ENCODE measurements at regions not wholly inside any gene's neighbourhood (a gene's known extent, or its start where the extent isn't known, plus 50 kb on each side); places are given as distances from the start of the nearest gene placed in this dataset.

DNA sequence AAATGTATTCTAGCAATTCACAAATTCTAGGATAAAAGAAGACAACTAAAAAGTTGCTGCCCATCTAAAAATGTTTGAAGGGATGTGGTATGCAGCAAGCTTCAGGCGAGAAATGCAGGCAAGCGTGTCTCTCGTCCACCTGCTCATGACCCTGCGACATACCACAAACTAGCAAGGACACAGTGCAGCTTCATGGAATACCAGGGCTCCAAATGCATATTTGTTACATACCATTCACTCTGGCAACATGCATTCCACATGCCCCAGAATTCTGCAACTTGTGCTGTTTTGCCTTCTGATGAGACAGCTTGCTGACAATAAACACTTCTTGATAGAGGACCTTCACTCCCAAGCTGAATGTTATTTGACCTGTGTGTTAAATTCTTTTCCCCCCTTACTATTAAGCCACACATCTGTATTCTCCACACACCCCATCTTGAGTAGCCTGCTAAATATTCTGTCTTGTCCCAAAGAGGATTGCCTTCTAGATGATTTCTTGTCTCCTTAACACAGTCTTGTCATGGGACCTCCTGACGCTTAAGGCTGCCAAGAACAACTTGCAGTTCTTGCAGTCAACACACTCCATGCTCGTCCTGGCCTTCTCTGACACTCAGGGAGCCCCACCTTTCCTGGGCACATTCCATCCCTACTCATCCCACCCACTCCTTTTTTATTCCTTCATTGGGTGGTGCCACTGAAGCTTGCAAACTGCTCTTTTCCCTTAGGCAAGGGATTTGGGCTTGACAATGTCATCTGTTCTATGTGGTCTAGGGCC is 340.5 kb downstream of the PIK3R1 start:
- TF ChIP-seq, protein P1, sequence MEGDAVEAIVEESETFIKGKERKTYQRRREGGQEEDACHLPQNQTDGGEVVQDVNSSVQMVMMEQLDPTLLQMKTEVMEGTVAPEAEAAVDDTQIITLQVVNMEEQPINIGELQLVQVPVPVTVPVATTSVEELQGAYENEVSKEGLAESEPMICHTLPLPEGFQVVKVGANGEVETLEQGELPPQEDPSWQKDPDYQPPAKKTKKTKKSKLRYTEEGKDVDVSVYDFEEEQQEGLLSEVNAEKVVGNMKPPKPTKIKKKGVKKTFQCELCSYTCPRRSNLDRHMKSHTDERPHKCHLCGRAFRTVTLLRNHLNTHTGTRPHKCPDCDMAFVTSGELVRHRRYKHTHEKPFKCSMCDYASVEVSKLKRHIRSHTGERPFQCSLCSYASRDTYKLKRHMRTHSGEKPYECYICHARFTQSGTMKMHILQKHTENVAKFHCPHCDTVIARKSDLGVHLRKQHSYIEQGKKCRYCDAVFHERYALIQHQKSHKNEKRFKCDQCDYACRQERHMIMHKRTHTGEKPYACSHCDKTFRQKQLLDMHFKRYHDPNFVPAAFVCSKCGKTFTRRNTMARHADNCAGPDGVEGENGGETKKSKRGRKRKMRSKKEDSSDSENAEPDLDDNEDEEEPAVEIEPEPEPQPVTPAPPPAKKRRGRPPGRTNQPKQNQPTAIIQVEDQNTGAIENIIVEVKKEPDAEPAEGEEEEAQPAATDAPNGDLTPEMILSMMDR (IDR thresholded peaks at IDR 0.05; ENCODE audit: insufficient read depth, low read length, severe bottlenecking): no peak
- FAIRE-seq (no peak), DNase-seq (ENCODE audit: low read depth) (no peak)
- Histone ChIP-seq H3K4me3 (ENCODE audit: low read depth, low read length) (no peak overlapping the region), H3K27me3 (ENCODE audit: control insufficient read depth, insufficient read depth, low read length) (no peaks in the 10 kb centered on the region), H3K36me3 (ENCODE audit: control insufficient read depth, insufficient read depth, low read length) (no peaks in the 10 kb centered on the region)

DNA sequence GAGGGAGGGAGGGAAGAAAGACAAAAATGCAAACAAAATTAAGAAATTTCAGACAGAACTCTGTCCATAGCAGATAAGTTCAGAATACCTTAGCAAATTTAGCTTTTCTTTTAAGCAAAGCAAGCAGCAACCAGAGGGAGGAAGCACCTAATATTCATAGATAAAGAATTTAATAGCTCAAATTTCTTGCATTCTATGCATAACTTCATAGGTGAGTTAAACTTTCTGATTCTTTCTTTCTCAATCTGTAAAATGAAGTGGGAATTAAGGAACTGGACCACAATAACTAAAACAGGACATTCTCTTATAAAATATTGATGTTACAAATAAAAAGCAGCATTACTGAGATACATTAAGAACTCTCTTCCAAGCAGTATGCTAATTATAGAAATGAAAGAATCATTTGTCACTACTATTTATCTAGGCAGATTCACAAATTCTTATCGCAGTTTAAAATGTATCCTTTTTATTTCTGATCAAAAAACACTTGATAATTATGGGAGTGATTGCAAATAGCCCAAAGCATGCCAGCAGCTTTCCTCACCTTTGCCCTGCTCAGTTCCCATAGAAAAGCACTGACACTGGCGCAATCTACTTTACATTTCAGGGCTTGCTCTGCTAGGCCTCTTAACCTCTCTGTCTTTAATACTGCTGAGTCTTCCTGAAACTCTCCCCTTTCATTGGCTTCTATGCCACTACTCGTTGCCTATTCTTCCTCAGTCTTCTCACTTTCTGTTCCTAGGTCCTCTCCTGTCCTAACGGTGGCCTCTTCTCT is 341.8 kb downstream of the PIK3R1 start:
- H3K36me3 ChIP-seq (ENCODE audit: control insufficient read depth, insufficient read depth, low read length): no peaks in the 10 kb centered on the region
- TF ChIP-seq, protein P1 (IDR thresholded peaks at IDR 0.05; ENCODE audit: insufficient read depth, low read length, severe bottlenecking): no peak
- DNase-seq (ENCODE audit: low read depth): no peak
- no peak overlapping the region for H3K4me3 ChIP-seq (ENCODE audit: low read depth, low read length)
- no peaks in the 10 kb centered on the region for H3K27me3 ChIP-seq (ENCODE audit: control insufficient read depth, insufficient read depth, low read length)
- peak; percentile 52 for FAIRE-seq

DNA sequence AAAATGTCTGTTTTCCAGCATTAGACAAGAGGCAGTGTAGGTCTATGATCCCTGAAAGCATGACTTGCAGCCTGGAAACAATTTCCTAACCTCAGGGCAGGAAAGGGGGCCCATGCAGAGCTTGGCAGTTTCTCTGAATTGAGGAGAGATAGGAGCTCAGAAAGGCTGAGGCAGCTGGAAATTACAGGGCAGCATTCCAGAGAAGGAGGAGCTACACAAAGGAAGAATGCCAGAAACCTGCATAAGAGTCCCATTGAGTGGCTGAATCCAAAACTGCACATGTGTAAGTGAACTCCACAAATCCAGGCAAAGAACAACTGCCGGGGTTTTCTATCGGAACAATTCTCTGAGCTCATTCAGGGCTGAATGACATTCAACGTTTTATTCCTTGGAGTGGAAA is 346.8 kb downstream of the PIK3R1 start:
- H3K4me3 ChIP-seq (ENCODE audit: low read depth, low read length): no peak overlapping the region
- DNase-seq (ENCODE audit: low read depth): peak; percentile 56
- H3K36me3 ChIP-seq (ENCODE audit: control insufficient read depth, insufficient read depth, low read length): no peaks in the 10 kb centered on the region
- no peak for FAIRE-seq
- no peaks in the 10 kb centered on the region for H3K27me3 ChIP-seq (ENCODE audit: control insufficient read depth, insufficient read depth, low read length)
- TF ChIP-seq, protein P1 (IDR thresholded peaks at IDR 0.05; ENCODE audit: insufficient read depth, low read length, severe bottlenecking): no peak

GRCh38 chr5:68565427-68565826 is 349.9 kb downstream of the PIK3R1 start:
- no peak for FAIRE-seq
- no peak for DNase-seq (ENCODE audit: low read depth)
- Histone ChIP-seq H3K4me3 (ENCODE audit: low read depth, low read length) (no peak overlapping the region), H3K27me3 (ENCODE audit: control insufficient read depth, insufficient read depth, low read length) (no peaks in the 10 kb centered on the region), H3K36me3 (ENCODE audit: control insufficient read depth, insufficient read depth, low read length) (no peaks in the 10 kb centered on the region)
- TF ChIP-seq, protein P1 (IDR thresholded peaks at IDR 0.05; ENCODE audit: insufficient read depth, low read length, severe bottlenecking): no peak

GRCh38 chr5:68576805-68577204 is 361.2 kb downstream of the PIK3R1 start:
- TF ChIP-seq, protein P1 (IDR thresholded peaks at IDR 0.05; ENCODE audit: insufficient read depth, low read length, severe bottlenecking): no peak
- FAIRE-seq: no peak

More at GRCh38 chr5:68576805-68577204, 361.2 kb downstream of the PIK3R1 start:
- Histone ChIP-seq H3K4me3 (ENCODE audit: low read depth, low read length) (no peak overlapping the region), H3K36me3 (ENCODE audit: control insufficient read depth, insufficient read depth, low read length) (no peaks in the 10 kb centered on the region), H3K27me3 (ENCODE audit: control insufficient read depth, insufficient read depth, low read length) (no peaks in the 10 kb centered on the region)
- no peak for DNase-seq (ENCODE audit: low read depth)

Data from bronchial epithelial cell (primary cell).